Astrocyte of the hippocampus (primary cell): ENCODE measurements at regions not wholly inside any gene's neighbourhood (a gene's known extent, or its start where the extent isn't known, plus 50 kb on each side); places are given as distances from the start of the nearest gene placed in this dataset.
A peak's percentile ranks its signal among the peaks of the same experiment; 100 is the strongest.
"Not testable (repeated sequence)": the region's sequence is repeated elsewhere in the genome, so short reads cannot be mapped to it uniquely, and the experiment has no call there.

Experiments used
- DNase-seq: peaks from one replicate; pipeline ENCODE4 v3.0.0; 2011; ENCODE audit warnings: low read depth, low spot score

- peak; percentile 13 for DNase-seq
Observed at GRCh38 chr2:18988631-18989232, 369.7 kb downstream of the OSR1 start.

- DNase-seq, result peak; percentile 88
Observed at GRCh38 chr2:18987592-18988073, 370.8 kb downstream of the OSR1 start.

- no peak for DNase-seq
Observed at GRCh38 chr2:18987016-18987415, 371.4 kb downstream of the OSR1 start.

GRCh38 chr2:18986046-18986445 is 372.4 kb downstream of the OSR1 start:
- no peak for DNase-seq

- no peak for DNase-seq
Observed at GRCh38 chr2:18980786-18981430, 377.5 kb downstream of the OSR1 start.

GRCh38 chr2:18980104-18980785 is 378.2 kb downstream of the OSR1 start:
- DNase-seq, result no peak

- DNase-seq, result no peak
Observed at GRCh38 chr2:18977409-18977808, 381.0 kb downstream of the OSR1 start.

GRCh38 chr2:18976168-18976961 is 382.1 kb downstream of the OSR1 start:
- peak; percentile 65 for DNase-seq

GRCh38 chr2:18975506-18976167 is 382.8 kb downstream of the OSR1 start:
- DNase-seq, result no peak

- DNase-seq, result peak; percentile 17
Observed at GRCh38 chr2:18971628-18972027, 382.3 kb upstream of the NT5C1B start.

GRCh38 chr2:18971069-18971378 is 381.7 kb upstream of the NT5C1B start:
- no peak for DNase-seq

- DNase-seq, result no peak
Observed at GRCh38 chr2:18966131-18966530, 376.8 kb upstream of the NT5C1B start.

GRCh38 chr2:18963739-18964256 is 374.4 kb upstream of the NT5C1B start:
- not testable (repeated sequence) for DNase-seq

GRCh38 chr2:18961991-18962421 is 372.6 kb upstream of the NT5C1B start:
- no peak for DNase-seq

GRCh38 chr2:18959952-18960717 is 370.8 kb upstream of the NT5C1B start:
- no peak for DNase-seq

- no peak for DNase-seq
Observed at GRCh38 chr2:18959200-18959599, 369.8 kb upstream of the NT5C1B start.

GRCh38 chr2:18957909-18958308 is 368.5 kb upstream of the NT5C1B start:
- no peak for DNase-seq

- no peak for DNase-seq
Observed at GRCh38 chr2:18950361-18950851, 361.0 kb upstream of the NT5C1B start.

GRCh38 chr2:18949871-18950270 is 360.5 kb upstream of the NT5C1B start:
- no peak for DNase-seq

- no peak for DNase-seq
Observed at GRCh38 chr2:18940184-18940583, 350.8 kb upstream of the NT5C1B start.
